Fibroblast of upper back skin (primary cell): ENCODE measurements at regions not wholly inside any gene's neighbourhood (a gene's known extent, or its start where the extent isn't known, plus 50 kb on each side); places are given as distances from the start of the nearest gene placed in this dataset.
A peak's percentile ranks its signal among the peaks of the same experiment; 100 is the strongest.

Experiments
- DNase-seq: peaks from one replicate; pipeline ENCODE4 v3.0.0-alpha.2; 2013

- DNase-seq: no peak
Observed at GRCh38 chr13:29994911-29995595, 144.6 kb upstream of the UBL3 start.

GRCh38 chr13:29993716-29994488 is 143.5 kb upstream of the UBL3 start:
- DNase-seq: peak; percentile 72

- no peak for DNase-seq
Observed at GRCh38 chr13:29993196-29993595, 142.8 kb upstream of the UBL3 start.

- DNase-seq: peak; percentile 94
Observed at GRCh38 chr13:29991343-29991742, 140.9 kb upstream of the UBL3 start.

DNA sequence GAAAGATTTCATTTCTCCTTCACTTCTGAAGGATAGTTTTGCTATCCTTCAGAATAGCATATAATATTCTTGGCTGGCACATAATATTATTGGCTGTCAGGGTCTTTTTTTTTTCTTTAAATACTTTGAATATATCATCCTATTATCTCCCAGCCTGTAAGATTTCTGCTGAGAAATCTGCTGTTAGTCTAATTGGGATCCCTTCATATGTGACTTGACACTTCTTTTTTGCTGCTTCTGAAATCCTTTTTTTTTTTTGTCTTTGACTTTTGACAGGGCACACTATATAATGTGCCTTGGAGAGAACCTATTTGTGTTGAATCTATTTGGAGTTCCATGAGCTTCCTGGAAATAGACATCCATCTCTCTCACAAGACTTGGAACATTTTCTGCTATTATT is 136.9 kb upstream of the UBL3 start:
- DNase-seq: no peak

DNA sequence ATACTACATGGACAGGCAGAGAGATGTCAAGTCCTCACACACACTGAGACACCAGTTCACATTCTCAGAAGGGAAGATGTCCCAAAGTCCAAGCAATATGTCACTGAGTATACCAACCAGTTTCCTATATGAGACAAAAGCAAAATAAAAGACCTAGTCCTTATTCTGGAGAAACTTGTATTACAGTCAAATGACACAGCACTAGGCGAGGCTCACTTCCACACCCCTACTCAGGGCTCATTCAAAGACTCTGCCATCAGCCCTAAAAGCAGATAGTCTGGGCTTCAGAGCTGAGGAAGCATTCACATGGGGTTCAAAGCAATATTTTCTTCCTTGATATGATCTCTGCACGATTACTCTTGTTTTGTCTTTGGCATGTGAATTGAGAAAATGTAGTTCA is 129.9 kb upstream of the UBL3 start:
- DNase-seq: no peak

DNA sequence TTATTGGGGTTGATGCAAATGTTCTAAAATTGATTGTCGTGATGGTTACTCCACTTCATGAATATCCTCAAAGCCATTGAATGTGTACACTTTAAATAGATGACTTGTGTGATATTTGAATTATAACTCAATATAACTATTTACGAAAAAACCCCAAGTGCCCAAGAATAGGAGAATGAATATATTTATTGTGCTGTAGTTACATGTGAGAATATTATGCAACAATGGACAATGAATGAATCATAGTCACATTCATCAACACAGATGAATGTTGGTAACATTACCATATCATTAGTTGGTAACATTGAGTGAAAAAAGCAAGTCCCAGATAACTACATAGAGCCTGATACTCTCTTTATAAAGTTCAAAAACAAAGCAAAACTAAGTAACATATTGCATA is 127.8 kb upstream of the UBL3 start:
- no peak for DNase-seq

GRCh38 chr13:29977476-29978120 is 127.2 kb upstream of the UBL3 start:
- DNase-seq: no peak

DNA sequence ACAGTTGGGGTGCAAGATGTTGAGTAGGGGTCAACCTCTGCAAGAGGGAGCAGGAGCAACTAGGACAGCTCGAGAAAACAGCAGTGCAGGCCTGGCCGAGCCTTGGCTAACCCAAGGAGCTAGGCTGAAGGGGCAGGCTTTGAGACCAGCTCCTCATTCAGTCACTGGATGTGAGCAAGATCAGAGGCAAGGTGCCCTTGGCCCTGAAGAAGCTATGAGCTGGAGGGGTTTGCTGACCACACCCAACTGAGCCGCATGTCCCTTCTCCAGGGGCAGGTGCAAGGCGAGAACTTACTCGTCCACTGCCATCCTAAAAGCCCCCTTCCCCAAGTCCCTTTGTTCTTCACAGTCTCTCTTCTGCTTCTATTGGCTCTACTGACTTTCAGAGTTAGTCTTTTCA is 126.1 kb upstream of the UBL3 start:
- DNase-seq: no peak

- DNase-seq: no peak
Observed at GRCh38 chr13:29975283-29975682, 124.9 kb upstream of the UBL3 start.

- DNase-seq: peak; percentile 86
Observed at GRCh38 chr13:29969286-29969685, 118.9 kb upstream of the UBL3 start.

DNA sequence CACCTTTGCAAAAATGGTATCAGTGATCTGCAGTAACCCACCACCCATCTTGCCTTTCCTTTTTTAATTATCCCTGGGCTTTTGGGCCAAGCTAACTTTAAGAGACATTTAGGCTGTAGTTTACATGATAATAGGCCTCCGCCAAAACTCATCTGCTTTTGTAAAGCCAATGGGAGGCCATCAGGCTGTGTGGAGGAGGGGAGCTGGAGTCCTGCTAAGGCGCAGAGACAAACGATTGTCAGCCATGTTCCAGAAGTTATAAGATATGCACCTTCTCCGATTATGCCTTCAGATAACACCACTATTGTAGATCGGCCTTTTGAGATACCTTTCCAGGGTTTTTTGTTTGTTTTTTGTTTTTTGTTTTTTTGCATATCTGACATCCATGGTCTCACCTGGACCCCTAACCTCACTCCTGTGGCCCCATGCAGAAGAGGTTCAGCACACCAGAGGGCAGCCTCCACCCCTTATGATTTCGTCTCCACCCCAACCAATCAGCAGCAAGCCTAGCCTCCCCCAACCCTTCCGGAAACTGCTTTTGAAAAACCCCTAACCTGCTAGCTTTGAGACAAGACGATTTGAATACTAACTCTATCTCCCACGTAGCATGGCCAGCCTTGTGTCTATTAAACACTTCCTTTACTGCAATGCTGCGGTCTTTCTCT is 113.9 kb upstream of the UBL3 start:
- no peak for DNase-seq

- DNase-seq: no peak
Observed at GRCh38 chr13:29963089-29963488, 112.7 kb upstream of the UBL3 start.

- no peak for DNase-seq
Observed at GRCh38 chr13:29961036-29961670, 110.7 kb upstream of the UBL3 start.

DNA sequence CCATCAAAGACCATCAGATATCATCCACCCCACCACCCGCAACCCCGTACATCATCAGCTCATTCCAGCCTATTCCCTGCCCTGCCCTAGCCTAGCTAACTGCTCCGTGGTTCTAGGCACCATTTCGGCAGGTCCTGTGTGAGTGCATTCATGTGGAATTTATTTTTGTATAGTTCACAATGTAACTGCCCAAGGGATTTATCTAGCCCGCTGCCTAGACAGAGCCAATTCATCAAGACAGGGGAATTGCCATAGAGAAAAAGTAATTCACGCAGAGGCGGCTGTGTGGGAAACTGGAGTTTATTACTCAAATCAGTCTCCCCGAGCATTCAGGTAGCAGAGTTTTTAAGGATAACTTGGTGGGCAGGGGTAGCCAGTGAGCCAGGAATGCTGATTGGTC is 109.2 kb upstream of the UBL3 start:
- DNase-seq: no peak

- no peak for DNase-seq
Observed at GRCh38 chr13:29959086-29959485, 108.7 kb upstream of the UBL3 start.

DNA sequence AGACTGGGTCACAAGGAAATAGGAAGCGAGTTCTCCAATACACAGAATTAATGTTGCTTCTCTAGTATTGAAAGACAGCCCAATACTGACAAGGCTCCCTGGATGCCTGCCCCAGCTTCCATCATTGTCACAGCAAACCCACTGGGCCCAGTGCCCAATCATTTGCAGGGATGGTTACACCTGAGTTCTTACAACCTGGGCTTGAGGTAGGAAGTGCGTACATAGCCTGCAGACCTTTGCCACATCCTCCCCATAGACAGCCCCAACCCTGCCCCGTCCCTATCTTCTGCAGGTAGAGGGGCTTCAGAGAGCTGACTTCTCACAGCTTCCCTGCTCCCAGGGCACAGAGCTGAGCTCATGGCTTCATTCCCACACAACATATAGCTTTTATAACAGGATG is 108.1 kb upstream of the UBL3 start:
- no peak for DNase-seq

DNA sequence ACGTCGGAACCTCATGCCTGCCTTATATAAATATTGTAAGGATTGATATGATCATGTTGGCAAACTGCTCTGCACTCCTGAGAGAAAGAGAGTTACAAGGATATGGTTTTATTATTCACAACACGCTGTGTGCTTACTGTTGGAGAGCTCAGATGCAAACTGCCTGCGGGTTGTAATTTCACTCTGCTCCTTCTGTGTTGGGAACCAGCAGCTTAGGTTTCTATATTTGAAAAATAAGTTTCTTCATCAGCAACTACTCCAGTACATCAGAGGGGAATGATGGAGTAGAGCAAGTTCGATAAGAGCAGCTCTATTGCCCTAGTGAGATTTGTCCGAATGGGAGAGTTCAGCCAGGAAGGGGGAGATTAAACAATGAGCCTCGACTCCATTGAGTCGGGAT is 106.9 kb upstream of the UBL3 start:
- DNase-seq: no peak

- DNase-seq: no peak
Observed at GRCh38 chr13:29956853-29957252, 106.4 kb upstream of the UBL3 start.

- no peak for DNase-seq
Observed at GRCh38 chr13:29955137-29955650, 104.8 kb upstream of the UBL3 start.

- DNase-seq: no peak
Observed at GRCh38 chr13:29954082-29955028, 103.9 kb upstream of the UBL3 start.

- DNase-seq: no peak
Observed at GRCh38 chr13:29953542-29953941, 103.1 kb upstream of the UBL3 start.
